HCT116 (cell line): ENCODE measurements at regions not wholly inside any gene's neighbourhood (a gene's known extent, or its start where the extent isn't known, plus 50 kb on each side); places are given as distances from the start of the nearest gene placed in this dataset.

Experiments
- ATAC-seq: fragments of 200-7000 bp; cut with Tn5 transposase; 2 replicates; pipeline ENCODE4 v1.9.1; 2020; ENCODE audit warnings: mild to moderate bottlenecking, moderate library complexity
- BruUV-seq: library from RNA; stranded (reverse); fragments of 400-500 nt; replicated peaks from 2 replicates; lab custom pipeline; 2021; lab: Mats Ljungman, UMichigan
- CTCF ChIA-PET: fragments of 300-600 bp; sonication (Branson Sonifier 250); formaldehyde crosslinking; loops from one replicate; lab custom pipeline; 2021; ENCODE audit warnings: antibody characterized with exemption; lab: Charles Lee
- POLR2A ChIA-PET: fragments of 300-600, 350-600 bp; sonication (Branson Sonifier 250); formaldehyde crosslinking; loops from one replicate; lab custom pipeline; 2021; ENCODE audit warnings: antibody characterized with exemption; lab: Charles Lee
- RAD21 ChIA-PET, 2 experiments: fragments of 300-600 bp; sonication (Branson Sonifier 250); formaldehyde crosslinking; loops; one replicate each; lab custom pipeline; 2023; ENCODE audit warnings: low total read pairs in 2 of 2; ENCODE audit not compliant: uncharacterized antibody in 2 of 2, unreplicated experiment in 2 of 2, low non-redundant PET in 1 of 2; lab: Charles Lee
- DNase-seq: peaks from one replicate; pipeline ENCODE4 v3.0.0-alpha.2; 2010; ENCODE audit warnings: low read depth, low spot score
- H2AFZ ChIP-seq: fragments of 200-600 bp; shearing (Covaris generic), sonication (generic); 2 replicates; pipeline ENCODE4 v1.6.1; 2017; ENCODE audit warnings: low read depth, mixed run types, mixed read lengths, antibody characterized with exemption, low read length; ENCODE audit not compliant: poor library complexity, severe bottlenecking
- H3K27ac ChIP-seq: 2 replicates; pipeline ENCODE4 v1.5.1; 2012; ENCODE audit warnings: low read depth, low read length
- H3K27me3 ChIP-seq: fragments of 200-600 bp; sonication (generic); 2 replicates; pipeline ENCODE4 v1.6.1; 2016; ENCODE audit warnings: mixed run types, low read length, mixed read lengths; ENCODE audit not compliant: insufficient read depth
- H3K36me3 ChIP-seq, 2 experiments: fragments of 200-500 bp in 1 of 2; fragments of 200-600 bp in 1 of 2; sonication (Bioruptor generic) in 1 of 2; sonication (generic) in 1 of 2; 2 replicates each; pipeline versions ENCODE4 v1.5.1 to v1.6.1; 2014 to 2016; ENCODE audit warnings: low read length in 2 of 2, inconsistent platforms in 1 of 2, mixed read lengths in 1 of 2, mixed run types in 1 of 2; ENCODE audit not compliant: insufficient read depth in 2 of 2, control insufficient read depth in 1 of 2
- H3K4me1 ChIP-seq, 2 experiments: fragments of 200-600 bp in 1 of 2; sonication (generic) in 1 of 2; 2 replicates each; pipeline versions ENCODE4 v1.5.1 to v1.6.1; 2012 to 2017; ENCODE audit warnings: low read length in 2 of 2, inconsistent platforms in 1 of 2, mild to moderate bottlenecking in 1 of 2, mixed read lengths in 1 of 2, mixed run types in 1 of 2, moderate library complexity in 1 of 2; ENCODE audit not compliant: insufficient read depth in 2 of 2, control insufficient read depth in 1 of 2
- H3K4me2 ChIP-seq: fragments of 200-600 bp; sonication (generic); 2 replicates; pipeline ENCODE4 v1.6.1; 2017; ENCODE audit warnings: mixed run types, low read length, mixed read lengths
- H3K4me3 ChIP-seq, 2 experiments: fragments of 200-600 bp in 1 of 2; sonication (generic) in 1 of 2; replicated peaks in 1 of 2; 2 replicates each; pipeline ENCODE4 v1.5.1; 2011 to 2016; ENCODE audit warnings: low read length in 2 of 2, control low read depth in 1 of 2, low read depth in 1 of 2, mild to moderate bottlenecking in 1 of 2, mixed read lengths in 1 of 2, mixed run types in 1 of 2
- H3K79me2 ChIP-seq: fragments of 200-600 bp; sonication (generic); 2 replicates; pipeline ENCODE4 v1.6.1; 2017; ENCODE audit warnings: mild to moderate bottlenecking, mixed run types, low read length, moderate library complexity, mixed read lengths; ENCODE audit not compliant: insufficient read depth
- H3K9ac ChIP-seq: fragments of 200-600 bp; sonication (generic); 2 replicates; pipeline ENCODE4 v1.6.1; 2016; ENCODE audit warnings: low read length, mixed read lengths
- H3K9me2 ChIP-seq: fragments of 200-600 bp; sonication (generic), shearing (Covaris generic); 2 replicates; pipeline ENCODE4 v1.6.1; 2017; ENCODE audit warnings: mixed run types, mild to moderate bottlenecking, moderate library complexity; ENCODE audit not compliant: insufficient read depth
- H3K9me3 ChIP-seq, 2 experiments: fragments of 200-500 bp in 1 of 2; fragments of 200-600 bp in 1 of 2; sonication (Bioruptor generic) in 1 of 2; sonication (generic) in 1 of 2; 2 replicates each; pipeline ENCODE4 v1.6.1; 2014 to 2017; ENCODE audit warnings: low read length in 2 of 2, mixed read lengths in 2 of 2, inconsistent platforms in 1 of 2, low read depth in 1 of 2, mild to moderate bottlenecking in 1 of 2, mixed run types in 1 of 2, moderate library complexity in 1 of 2; ENCODE audit not compliant: control insufficient read depth in 1 of 2, insufficient read depth in 1 of 2
- H4K20me1 ChIP-seq: fragments of 200-600 bp; sonication (generic), shearing (Covaris generic); 2 replicates; pipeline ENCODE4 v1.6.1; 2017; ENCODE audit warnings: mixed run types, mild to moderate bottlenecking, moderate library complexity; ENCODE audit not compliant: insufficient read depth
- ATF3 ChIP-seq: IDR thresholded peaks from 2 replicates; pipeline ENCODE4 v1.6.1; 2012
- CBX3 ChIP-seq: IDR thresholded peaks from 2 replicates; pipeline ENCODE4 v1.6.1; 2012; ENCODE audit warnings: low read depth
- CEBPB ChIP-seq: IDR thresholded peaks from 2 replicates; pipeline ENCODE4 v1.6.1; 2012; ENCODE audit warnings: low read depth
- EGR1 ChIP-seq: IDR thresholded peaks from 2 replicates; pipeline ENCODE4 v1.6.1; 2012; ENCODE audit warnings: low read depth
- EZH2 ChIP-seq: fragments of 200-600 bp; sonication (generic); IDR thresholded peaks from 2 replicates; pipeline ENCODE4 v1.6.1; 2017; ENCODE audit warnings: antibody characterized with exemption, mixed run types
- EZH2phosphoT487 ChIP-seq: fragments of 200-600 bp; IDR thresholded peaks from 2 replicates; pipeline ENCODE4 v1.6.1; 2018; ENCODE audit warnings: antibody characterized with exemption, borderline replicate concordance
- MAX ChIP-seq: IDR thresholded peaks from 2 replicates; pipeline ENCODE4 v1.6.1; 2012
- POLR2A ChIP-seq: IDR thresholded peaks from 2 replicates; pipeline ENCODE4 v1.7.0; 2011; ENCODE audit warnings: borderline replicate concordance; ENCODE audit not compliant: insufficient read depth, insufficient read length; ENCODE audit errors: extremely low read depth
- RAD21 ChIP-seq: IDR thresholded peaks from 2 replicates; pipeline ENCODE4 v1.6.1; 2012; ENCODE audit warnings: low read depth, mild to moderate bottlenecking
- REST ChIP-seq: IDR thresholded peaks from 2 replicates; pipeline ENCODE4 v1.6.1; 2012; ENCODE audit warnings: low read depth
- SIN3A ChIP-seq: IDR thresholded peaks from 2 replicates; pipeline ENCODE4 v1.6.1; 2012; ENCODE audit warnings: low read depth
- SP1 ChIP-seq: IDR thresholded peaks from 2 replicates; pipeline ENCODE4 v1.6.1; 2012; ENCODE audit warnings: low read depth
- SRF ChIP-seq: IDR thresholded peaks from 2 replicates; pipeline ENCODE4 v1.6.1; 2012; ENCODE audit warnings: low read depth
- TCF7L2 ChIP-seq: IDR thresholded peaks from 2 replicates; pipeline ENCODE4 v1.7.0; 2011; ENCODE audit warnings: borderline replicate concordance, inconsistent platforms; ENCODE audit not compliant: insufficient read depth, insufficient read length; ENCODE audit errors: extremely low read depth
- YY1 ChIP-seq: IDR thresholded peaks from 2 replicates; pipeline ENCODE4 v1.6.1; 2011; ENCODE audit warnings: low read length, low read depth, moderate library complexity, mild to moderate bottlenecking; ENCODE audit not compliant: insufficient replicate concordance; ENCODE audit errors: extremely low read depth
- ZNF274 ChIP-seq: fragments of 200-500 bp; sonication (Bioruptor generic); IDR thresholded peaks from 2 replicates; pipeline ENCODE4 v1.6.1; 2014; ENCODE audit warnings: mild to moderate bottlenecking, low read depth, low read length, inconsistent platforms
- intact Hi-C: fragments of 100-400 bp; cut with micrococcal nuclease; formaldehyde crosslinking; loops from 2 replicates; pipeline ENCODE4 v1.10.0; 2022
- TF ChIP-seq, protein P1 (sequence below): IDR thresholded peaks from 2 replicates; pipeline ENCODE4 v1.6.1; 2011; ENCODE audit warnings: mild to moderate bottlenecking, low read length, moderate library complexity; ENCODE audit not compliant: insufficient replicate concordance; ENCODE audit errors: extremely low read depth

DNA sequence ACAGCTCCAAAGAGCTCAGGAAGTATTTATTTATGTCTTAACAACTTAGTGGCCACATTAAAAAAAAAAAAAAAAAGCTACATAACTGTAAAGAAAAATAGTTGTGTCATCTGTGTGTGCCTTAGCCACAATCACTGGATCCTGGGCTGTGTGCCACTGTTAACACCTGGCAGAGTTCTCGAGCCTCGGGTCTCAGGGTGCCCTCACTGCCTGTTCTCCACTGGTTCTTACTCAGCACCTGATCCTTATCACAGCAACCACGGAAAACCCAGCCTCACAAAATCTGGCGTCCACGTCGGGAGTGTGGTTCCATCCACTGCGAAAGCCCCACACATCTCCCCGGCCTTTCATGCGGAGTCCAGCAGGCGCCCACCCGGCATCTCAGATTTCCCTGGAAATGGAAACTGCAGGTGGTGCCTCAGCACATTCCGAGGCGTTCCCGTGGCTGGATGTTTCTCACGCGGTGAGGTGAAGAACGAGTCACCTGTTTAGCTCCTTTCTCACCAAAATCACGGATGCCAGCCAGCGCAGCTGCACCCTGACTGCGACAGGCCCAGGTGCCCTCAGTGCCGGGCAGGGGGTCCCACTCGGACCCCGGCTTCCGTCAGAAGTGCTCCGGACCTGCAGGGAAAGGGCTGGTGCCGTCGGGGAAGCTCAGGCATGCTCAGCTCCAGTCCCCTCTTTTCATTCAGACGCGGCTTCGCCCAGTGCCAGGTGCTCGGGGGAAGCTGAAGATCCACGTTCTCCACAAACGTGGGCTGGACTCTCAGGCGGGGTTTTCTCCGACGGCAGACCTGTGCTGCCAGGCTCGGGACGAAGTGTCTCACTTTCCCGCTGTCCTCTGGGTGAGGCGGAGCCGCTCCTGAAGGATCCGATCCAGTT is 198.7 kb upstream of the SALL3 start:
- RAD21 ChIA-PET: no interaction called here
- CTCF ChIA-PET: no interaction called here
- Histone ChIP-seq H3K9me2 (no peaks in the 10 kb centered on the region), H4K20me1 (no peaks in the 10 kb centered on the region)
- no peak for TF ChIP-seq POLR2A
- TF ChIP-seq ATF3: no peak
- TF ChIP-seq ZNF274: no peak
- TF ChIP-seq SIN3A: no peak
- no peak for TF ChIP-seq MAX
- no peak for TF ChIP-seq CBX3
- no peak for TF ChIP-seq EZH2phosphoT487
- TF ChIP-seq EGR1: no peak
- TF ChIP-seq SP1: no peak
- TF ChIP-seq, protein P1, sequence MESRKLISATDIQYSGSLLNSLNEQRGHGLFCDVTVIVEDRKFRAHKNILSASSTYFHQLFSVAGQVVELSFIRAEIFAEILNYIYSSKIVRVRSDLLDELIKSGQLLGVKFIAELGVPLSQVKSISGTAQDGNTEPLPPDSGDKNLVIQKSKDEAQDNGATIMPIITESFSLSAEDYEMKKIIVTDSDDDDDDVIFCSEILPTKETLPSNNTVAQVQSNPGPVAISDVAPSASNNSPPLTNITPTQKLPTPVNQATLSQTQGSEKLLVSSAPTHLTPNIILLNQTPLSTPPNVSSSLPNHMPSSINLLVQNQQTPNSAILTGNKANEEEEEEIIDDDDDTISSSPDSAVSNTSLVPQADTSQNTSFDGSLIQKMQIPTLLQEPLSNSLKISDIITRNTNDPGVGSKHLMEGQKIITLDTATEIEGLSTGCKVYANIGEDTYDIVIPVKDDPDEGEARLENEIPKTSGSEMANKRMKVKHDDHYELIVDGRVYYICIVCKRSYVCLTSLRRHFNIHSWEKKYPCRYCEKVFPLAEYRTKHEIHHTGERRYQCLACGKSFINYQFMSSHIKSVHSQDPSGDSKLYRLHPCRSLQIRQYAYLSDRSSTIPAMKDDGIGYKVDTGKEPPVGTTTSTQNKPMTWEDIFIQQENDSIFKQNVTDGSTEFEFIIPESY: no peak
- TF ChIP-seq YY1: no peak
- TF ChIP-seq TCF7L2: no peak
- no peak for TF ChIP-seq SRF
- TF ChIP-seq REST: no peak
- TF ChIP-seq RAD21: no peak
- no peak for TF ChIP-seq CEBPB
- no peak for TF ChIP-seq EZH2
- TF ChIP-seq, all 23 proteins: peak for 0
- Histone ChIP-seq H3K9ac (no peak overlapping the region), H3K27ac (no peak overlapping the region), H3K4me1 (no peaks in the 10 kb centered on the region), H3K4me2 (no peak overlapping the region), H3K36me3 (no peaks in the 10 kb centered on the region), H3K4me3 (no peak overlapping the region), H3K27me3 (0 out of 2 replicates have a peak, but pooled peaks cover 3% of the 10 kb centered on the region), H2AFZ (no peak overlapping the region), H3K79me2 (no peaks in the 10 kb centered on the region), H3K9me3 (no peaks in the 10 kb centered on the region)
- intact Hi-C loops: no loop called here
- no peak for ATAC-seq
- DNase-seq: no peak
- no TSS peak for BruUV-seq
- POLR2A ChIA-PET: no interaction called here
